Esophagus muscularis mucosa (tissue), 4 donors: ENCODE measurements at regions not wholly inside any gene's neighbourhood (a gene's known extent, or its start where the extent isn't known, plus 50 kb on each side); places are given as distances from the start of the nearest gene placed in this dataset.

Experiments
- CTCF ChIP-seq, 3 experiments: fragments of 200-600 bp in 2 of 3; fragments of 450-650 bp in 1 of 3; sonication (generic) in 2 of 3; IDR thresholded peaks; one replicate each; pipeline ENCODE4 v1.5.1; 2017 to 2019; ENCODE audit warnings: antibody characterized with exemption in 3 of 3, mild to moderate bottlenecking in 2 of 3, moderate library complexity in 1 of 3
- EP300 ChIP-seq: sonication (generic); formaldehyde crosslinking; IDR thresholded peaks from one replicate; pipeline ENCODE4 v1.6.1; 2017; ENCODE audit warnings: antibody characterized with exemption
- POLR2A ChIP-seq: fragments of 450-650 bp; IDR thresholded peaks from one replicate; pipeline ENCODE4 v1.6.1; 2017; ENCODE audit warnings: antibody characterized with exemption, moderate library complexity, mild to moderate bottlenecking, low read depth

DNA sequence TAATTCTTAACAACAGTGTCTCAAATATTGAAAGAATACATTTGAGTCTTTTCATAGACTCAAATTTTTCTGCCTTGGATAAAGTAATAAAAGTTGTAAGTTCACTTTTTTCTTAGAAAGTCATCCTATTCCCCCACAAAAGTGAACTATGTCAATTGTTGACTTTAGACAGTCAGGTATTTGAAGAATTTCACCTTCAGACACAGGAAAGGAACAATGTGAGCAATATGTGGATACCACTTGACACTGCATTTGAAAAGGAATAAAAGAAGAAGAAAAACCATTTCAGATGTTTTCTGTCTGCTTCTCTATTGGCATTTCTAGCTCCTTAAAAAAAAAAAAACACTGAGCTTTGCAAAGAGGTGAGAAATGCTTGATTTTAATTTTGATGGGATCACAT, 1389.0 kb upstream of the IGFBP7 start:
- TF ChIP-seq POLR2A: no peak
- TF ChIP-seq CTCF (IDR thresholded peaks at IDR 0.05): no peak
- TF ChIP-seq EP300: no peak
